Mammary epithelial cell (primary cell): ENCODE measurements at regions not wholly inside any gene's neighbourhood (a gene's known extent, or its start where the extent isn't known, plus 50 kb on each side); places are given as distances from the start of the nearest gene placed in this dataset.

Source experiments
- CTCF ChIP-seq, 2 donors: IDR thresholded peaks in 1 of 2; conservative IDR thresholded peaks in 1 of 2; 2 replicates each; pipeline ENCODE4 v1.5.1; 2011 to 2012; ENCODE audit warnings: inconsistent platforms in 2 of 2, low read length in 2 of 2, mild to moderate bottlenecking in 2 of 2, control low read depth in 1 of 2, low read depth in 1 of 2; ENCODE audit not compliant: insufficient read depth in 1 of 2; ENCODE audit errors: extremely low read depth in 1 of 2
- EZH2 ChIP-seq: IDR thresholded peaks from 2 replicates; pipeline ENCODE4 v1.6.1; 2012; ENCODE audit warnings: low read length, inconsistent platforms, borderline replicate concordance

- TF ChIP-seq CTCF (conservative IDR thresholded peaks at IDR 0.05 in 1 of 2, IDR thresholded peaks at IDR 0.05 in 1 of 2; ENCODE audit: extremely low read depth in 1 of 2, insufficient read depth in 1 of 2, low read depth in 1 of 2, low read length in 2 of 2) (no peak), EZH2 (no peak)
Observed at GRCh38 chr10:124165311-124165710, 71.9 kb upstream of the CHST15 start.
